ENCODE measurements at regions not wholly inside any gene's neighbourhood (a gene's known extent, or its start where the extent isn't known, plus 50 kb on each side); places are given as distances from the start of the nearest gene placed in this dataset.
"Not testable (repeated sequence)": the region's sequence is repeated elsewhere in the genome, so short reads cannot be mapped to it uniquely, and the experiment has no call there.

DNA sequence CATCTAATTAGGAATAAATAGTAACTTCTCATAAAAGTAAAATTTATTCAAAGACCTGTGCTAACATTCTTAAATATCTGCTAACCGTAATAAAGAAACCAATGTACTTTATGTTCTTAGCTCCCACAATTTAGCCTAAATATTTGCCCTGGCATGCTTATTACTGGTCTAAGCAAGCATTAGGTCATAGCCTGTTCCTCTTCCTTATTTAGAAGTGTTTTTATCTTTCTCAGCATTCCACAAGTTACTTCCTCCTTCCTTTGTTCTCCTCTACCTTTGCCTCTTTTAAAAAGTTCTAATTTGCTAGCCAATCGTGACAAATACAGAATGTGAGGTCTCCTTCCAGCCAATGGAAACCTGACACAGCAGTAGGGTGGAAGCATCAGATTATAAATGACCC lies 173.3 kb downstream of the TEX13C start:
- not testable (repeated sequence) for TF ChIP-seq CTCF (conservative IDR thresholded peaks at IDR 0.05 in 1 of 2, IDR thresholded peaks at IDR 0.05 in 1 of 2; ENCODE audit: extremely low read depth in 1 of 2, insufficient read depth in 1 of 2, low read depth in 1 of 2, low read length in 2 of 2); EZH2 (IDR thresholded peaks at IDR 0.05; ENCODE audit: borderline replicate concordance, low read length)

All from mammary epithelial cell (primary cell).